Activated CD4-positive, alpha-beta T cell treated with anti-CD3 and anti-CD28 coated beads, Interleukin-2, amount 10 ng/mL, durations not matched to agents 7 days and 5 days (primary cell): ENCODE measurements at regions not wholly inside any gene's neighbourhood (a gene's known extent, or its start where the extent isn't known, plus 50 kb on each side); places are given as distances from the start of the nearest gene placed in this dataset.
A peak's percentile ranks its signal among the peaks of the same experiment; 100 is the strongest.

Experiments used
- CTCF ChIA-PET: fragments of 350-600 bp; sonication (Branson Sonifier 250); formaldehyde crosslinking; loops from one replicate; lab custom pipeline; 2021; ENCODE audit warnings: antibody characterized with exemption; lab: Charles Lee
- POLR2A ChIA-PET: fragments of 350-600 bp; sonication (Branson Sonifier 250); formaldehyde crosslinking; loops from one replicate; lab custom pipeline; 2021; ENCODE audit warnings: antibody characterized with exemption; lab: Charles Lee
- DNase-seq: peaks from one replicate; pipeline ENCODE4 v3.0.0-alpha.2; 2020
- H3K27ac Mint-ChIP-seq: one replicate; pipeline ENCODE4 v1.8.0; 2021; ENCODE audit warnings: mild to moderate bottlenecking, moderate library complexity, mixed read lengths
- H3K27me3 Mint-ChIP-seq: one replicate; pipeline ENCODE4 v1.8.0; 2021; ENCODE audit warnings: mixed read lengths
- H3K36me3 Mint-ChIP-seq: one replicate; pipeline ENCODE4 v1.8.0; 2021; ENCODE audit warnings: low read depth, mixed read lengths
- H3K4me1 Mint-ChIP-seq: one replicate; pipeline ENCODE4 v1.8.0; 2021; ENCODE audit warnings: mixed read lengths
- H3K4me3 Mint-ChIP-seq: one replicate; pipeline ENCODE4 v1.8.0; 2021; ENCODE audit warnings: mild to moderate bottlenecking, moderate library complexity, mixed read lengths
- H3K9me3 Mint-ChIP-seq: one replicate; pipeline ENCODE4 v1.8.0; 2021; ENCODE audit warnings: mixed read lengths

- ChIA-PET POLR2A (no interaction called here), CTCF (interaction anchor here (0.6 to 0.9 kb wide), 3 partner anchors 99 to 552 kb away, joined by 3 to 5 read pairs (median 4); no protein-coding TSS in a partner anchor)
- H3K4me3 Mint-ChIP-seq, result no peak overlapping the region
- no peak for DNase-seq
- H3K9me3 Mint-ChIP-seq, result no peaks in the 10 kb centered on the region
- no peaks in the 10 kb centered on the region for H3K4me1 Mint-ChIP-seq
- H3K27ac Mint-ChIP-seq, result no peak overlapping the region
- H3K27me3 Mint-ChIP-seq, result peaks cover 6% of the 10 kb centered on the region
- H3K36me3 Mint-ChIP-seq, result no peaks in the 10 kb centered on the region
These were observed 94.3 kb downstream of the NHLRC3 start for GRCh38 chr13:39132286-39133230.

GRCh38 chr13:39133781-39134180, 95.5 kb downstream of the NHLRC3 start:
- Mint-ChIP-seq H3K27me3 (peaks cover 6% of the 10 kb centered on the region), H3K4me1 (no peaks in the 10 kb centered on the region), H3K9me3 (no peaks in the 10 kb centered on the region), H3K36me3 (no peaks in the 10 kb centered on the region), H3K4me3 (no peak overlapping the region), H3K27ac (no peak overlapping the region)
- DNase-seq, result no peak
- POLR2A ChIA-PET, result no interaction called here
- CTCF ChIA-PET, result no interaction called here

GRCh38 chr13:39134574-39134973, 96.3 kb downstream of the NHLRC3 start:
- H3K27ac Mint-ChIP-seq, result no peak overlapping the region
- H3K27me3 Mint-ChIP-seq, result peaks cover 6% of the 10 kb centered on the region
- ChIA-PET POLR2A (no interaction called here), CTCF (no interaction called here)
- H3K4me1 Mint-ChIP-seq, result no peaks in the 10 kb centered on the region
- no peak overlapping the region for H3K4me3 Mint-ChIP-seq
- no peaks in the 10 kb centered on the region for H3K36me3 Mint-ChIP-seq
- H3K9me3 Mint-ChIP-seq, result no peaks in the 10 kb centered on the region
- no peak for DNase-seq

GRCh38 chr13:39144391-39144790, 106.1 kb downstream of the NHLRC3 start:
- no peaks in the 10 kb centered on the region for H3K4me1 Mint-ChIP-seq

GRCh38 chr13:39144941-39145533, 106.8 kb downstream of the NHLRC3 start:
- Mint-ChIP-seq H3K4me3 (no peak overlapping the region), H3K36me3 (no peaks in the 10 kb centered on the region), H3K27me3 (peaks cover 36% of the 10 kb centered on the region), H3K9me3 (no peaks in the 10 kb centered on the region), H3K4me1 (no peaks in the 10 kb centered on the region), H3K27ac (no peak overlapping the region)
- DNase-seq, result peak; percentile 27
- ChIA-PET POLR2A (no interaction called here), CTCF (interaction anchor here (0.7 to 1.2 kb wide), 2 partner anchors 25 to 446 kb away, joined by 3 read pairs; no protein-coding TSS in a partner anchor)

More at GRCh38 chr13:39144391-39144790, 106.1 kb downstream of the NHLRC3 start:
- Mint-ChIP-seq H3K9me3 (no peaks in the 10 kb centered on the region), H3K36me3 (no peaks in the 10 kb centered on the region), H3K4me3 (no peak overlapping the region), H3K27me3 (peaks cover 36% of the 10 kb centered on the region), H3K27ac (no peak overlapping the region)
- DNase-seq, result no peak
- POLR2A ChIA-PET, result no interaction called here
- CTCF ChIA-PET, result interaction anchor here (1.2 kb wide), 1 partner anchor 26 kb away, joined by 3 read pairs; no protein-coding TSS in a partner anchor

- Mint-ChIP-seq H3K4me1 (no peaks in the 10 kb centered on the region), H3K27me3 (peaks cover 22% of the 10 kb centered on the region), H3K27ac (no peak overlapping the region), H3K36me3 (no peaks in the 10 kb centered on the region), H3K9me3 (no peaks in the 10 kb centered on the region), H3K4me3 (no peak overlapping the region)
- DNase-seq, result no peak
- ChIA-PET POLR2A (no interaction called here), CTCF (no interaction called here)
These were observed 110.3 kb downstream of the NHLRC3 start for GRCh38 chr13:39148513-39148961.

- no peak for DNase-seq
- CTCF ChIA-PET, result no interaction called here
- POLR2A ChIA-PET, result no interaction called here
- Mint-ChIP-seq H3K4me3 (no peak overlapping the region), H3K36me3 (no peaks in the 10 kb centered on the region), H3K4me1 (no peaks in the 10 kb centered on the region), H3K27me3 (peaks cover 14% of the 10 kb centered on the region), H3K9me3 (no peaks in the 10 kb centered on the region), H3K27ac (no peak overlapping the region)
These were observed 111.6 kb downstream of the NHLRC3 start for GRCh38 chr13:39149896-39150295.

GRCh38 chr13:39154041-39154440, 115.8 kb downstream of the NHLRC3 start:
- H3K27me3 Mint-ChIP-seq, result peaks cover 19% of the 10 kb centered on the region
- no peaks in the 10 kb centered on the region for H3K9me3 Mint-ChIP-seq
- ChIA-PET CTCF (no interaction called here), POLR2A (no interaction called here)
- no peak for DNase-seq
- H3K27ac Mint-ChIP-seq, result no peak overlapping the region
- H3K4me1 Mint-ChIP-seq, result no peaks in the 10 kb centered on the region
- H3K36me3 Mint-ChIP-seq, result no peaks in the 10 kb centered on the region
- no peak overlapping the region for H3K4me3 Mint-ChIP-seq

GRCh38 chr13:39159393-39159792, 121.1 kb downstream of the NHLRC3 start:
- Mint-ChIP-seq H3K9me3 (no peaks in the 10 kb centered on the region), H3K4me3 (no peak overlapping the region), H3K4me1 (no peaks in the 10 kb centered on the region), H3K27me3 (peaks cover 29% of the 10 kb centered on the region), H3K27ac (no peak overlapping the region), H3K36me3 (no peaks in the 10 kb centered on the region)
- DNase-seq, result no peak
- POLR2A ChIA-PET, result no interaction called here
- CTCF ChIA-PET, result no interaction called here

- H3K27ac Mint-ChIP-seq, result no peak overlapping the region
- no peaks in the 10 kb centered on the region for H3K36me3 Mint-ChIP-seq
- H3K4me3 Mint-ChIP-seq, result no peak overlapping the region
- CTCF ChIA-PET, result no interaction called here
- no peaks in the 10 kb centered on the region for H3K4me1 Mint-ChIP-seq
- no peak for DNase-seq
- H3K9me3 Mint-ChIP-seq, result no peaks in the 10 kb centered on the region
- POLR2A ChIA-PET, result no interaction called here
- peaks cover 29% of the 10 kb centered on the region for H3K27me3 Mint-ChIP-seq
These were observed 121.7 kb downstream of the NHLRC3 start for GRCh38 chr13:39159846-39160370.

- POLR2A ChIA-PET, result no interaction called here
- peaks cover 4% of the 10 kb centered on the region for H3K27me3 Mint-ChIP-seq
These were observed 128.8 kb downstream of the NHLRC3 start for GRCh38 chr13:39167018-39167417.

GRCh38 chr13:39170711-39171110, 132.5 kb downstream of the NHLRC3 start:
- no peaks in the 10 kb centered on the region for H3K36me3 Mint-ChIP-seq
- CTCF ChIA-PET, result interaction anchor here (1.3 kb wide), 1 partner anchor 26 kb away, joined by 3 read pairs; no protein-coding TSS in a partner anchor
- no peaks in the 10 kb centered on the region for H3K4me1 Mint-ChIP-seq
- H3K27ac Mint-ChIP-seq, result no peak overlapping the region
- POLR2A ChIA-PET, result no interaction called here
- H3K9me3 Mint-ChIP-seq, result no peaks in the 10 kb centered on the region
- H3K27me3 Mint-ChIP-seq, result peaks cover 6% of the 10 kb centered on the region
- no peak overlapping the region for H3K4me3 Mint-ChIP-seq
- no peak for DNase-seq

More at GRCh38 chr13:39167018-39167417, 128.8 kb downstream of the NHLRC3 start:
- H3K36me3 Mint-ChIP-seq, result no peaks in the 10 kb centered on the region
- H3K9me3 Mint-ChIP-seq, result no peaks in the 10 kb centered on the region
- H3K4me3 Mint-ChIP-seq, result no peak overlapping the region
- CTCF ChIA-PET, result no interaction called here
- H3K27ac Mint-ChIP-seq, result no peak overlapping the region
- no peaks in the 10 kb centered on the region for H3K4me1 Mint-ChIP-seq
- DNase-seq, result no peak

- H3K27ac Mint-ChIP-seq, result no peak overlapping the region
- no peaks in the 10 kb centered on the region for H3K4me1 Mint-ChIP-seq
- no peaks in the 10 kb centered on the region for H3K36me3 Mint-ChIP-seq
- peaks cover 9% of the 10 kb centered on the region for H3K27me3 Mint-ChIP-seq
- no peaks in the 10 kb centered on the region for H3K9me3 Mint-ChIP-seq
- ChIA-PET CTCF (no interaction called here), POLR2A (no interaction called here)
- H3K4me3 Mint-ChIP-seq, result no peak overlapping the region
- no peak for DNase-seq
These were observed 147.1 kb downstream of the NHLRC3 start for GRCh38 chr13:39185326-39185725.
